Naive B cell (primary cell): ENCODE measurements at regions not wholly inside any gene's neighbourhood (a gene's known extent, or its start where the extent isn't known, plus 50 kb on each side); places are given as distances from the start of the nearest gene placed in this dataset.

Source experiments
- ATAC-seq, 2 donors: fragments of 150-1000 bp; cut with Tn5 transposase; 2 replicates each; pipeline ENCODE4 v1.10.0; 2021; ENCODE audit warnings: low read depth in 2 of 2, mild to moderate bottlenecking in 2 of 2, moderate library complexity in 2 of 2
- DNase-seq: peaks from one replicate; pipeline ENCODE4 v3.0.0; 2022
- H3K27ac Mint-ChIP-seq, 6 donors: one replicate each; pipeline ENCODE4 v1.8.0; 2020 to 2022; ENCODE audit warnings: mild to moderate bottlenecking in 6 of 6, mixed read lengths in 6 of 6, moderate library complexity in 5 of 6, inconsistent platforms in 2 of 6
- H3K27me3 Mint-ChIP-seq, 3 donors: one replicate each; pipeline ENCODE4 v1.8.0; 2021 to 2022; ENCODE audit warnings: mixed read lengths in 3 of 3, mild to moderate bottlenecking in 1 of 3
- H3K36me3 Mint-ChIP-seq, 2 donors: one replicate each; pipeline ENCODE4 v1.8.0; 2020 to 2022; ENCODE audit warnings: mixed read lengths in 2 of 2, inconsistent platforms in 1 of 2, mild to moderate bottlenecking in 1 of 2
- H3K4me1 Mint-ChIP-seq, 3 donors: one replicate each; pipeline ENCODE4 v1.8.0; 2020 to 2022; ENCODE audit warnings: mixed read lengths in 3 of 3, inconsistent platforms in 1 of 3, mild to moderate bottlenecking in 1 of 3, moderate library complexity in 1 of 3
- H3K4me3 Mint-ChIP-seq, 8 donors: one replicate each; pipeline ENCODE4 v1.8.0; 2020 to 2022; ENCODE audit warnings: mild to moderate bottlenecking in 8 of 8, mixed read lengths in 8 of 8, moderate library complexity in 8 of 8, inconsistent platforms in 2 of 8
- H3K9me3 Mint-ChIP-seq, 7 donors: one replicate each; pipeline ENCODE4 v1.8.0; 2020 to 2022; ENCODE audit warnings: mixed read lengths in 7 of 7, mild to moderate bottlenecking in 5 of 7, inconsistent platforms in 2 of 7, moderate library complexity in 1 of 7

DNA sequence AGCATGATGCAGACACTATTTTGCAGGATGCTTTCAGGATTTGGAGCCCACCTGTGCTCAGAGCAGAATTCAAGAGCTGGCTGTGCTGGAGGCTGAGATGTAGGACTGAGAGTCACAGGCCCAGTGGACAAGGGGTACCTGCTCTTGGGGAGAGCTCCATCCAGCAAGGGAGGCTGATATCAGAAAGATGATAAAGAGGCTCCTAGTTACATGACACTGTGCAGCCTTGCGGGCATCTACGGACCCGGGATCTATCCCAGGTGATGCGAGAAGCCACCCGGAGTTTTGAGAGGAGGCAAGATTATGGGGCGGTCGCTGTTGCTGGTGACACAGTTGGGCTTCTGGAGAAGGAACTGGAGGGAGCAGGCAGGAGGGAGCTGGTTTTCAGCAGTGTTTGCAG lies 579.0 kb downstream of the TBC1D22A start:
- no peak overlapping the region for H3K4me3 Mint-ChIP-seq
- peaks cover 0 to 8% of the 10 kb centered on the region in 2 donors for H3K36me3 Mint-ChIP-seq
- H3K4me1 Mint-ChIP-seq, result peaks cover 0 to 3% (median 0%) of the 10 kb centered on the region in 3 donors
- peaks cover 16 to 42% (median 34%) of the 10 kb centered on the region in 3 donors for H3K27me3 Mint-ChIP-seq
- no peak overlapping the region for H3K27ac Mint-ChIP-seq
- DNase-seq, result no peak
- ATAC-seq, result no peak
- peaks cover 0 to 5% (median 0%) of the 10 kb centered on the region in 7 donors for H3K9me3 Mint-ChIP-seq

DNA sequence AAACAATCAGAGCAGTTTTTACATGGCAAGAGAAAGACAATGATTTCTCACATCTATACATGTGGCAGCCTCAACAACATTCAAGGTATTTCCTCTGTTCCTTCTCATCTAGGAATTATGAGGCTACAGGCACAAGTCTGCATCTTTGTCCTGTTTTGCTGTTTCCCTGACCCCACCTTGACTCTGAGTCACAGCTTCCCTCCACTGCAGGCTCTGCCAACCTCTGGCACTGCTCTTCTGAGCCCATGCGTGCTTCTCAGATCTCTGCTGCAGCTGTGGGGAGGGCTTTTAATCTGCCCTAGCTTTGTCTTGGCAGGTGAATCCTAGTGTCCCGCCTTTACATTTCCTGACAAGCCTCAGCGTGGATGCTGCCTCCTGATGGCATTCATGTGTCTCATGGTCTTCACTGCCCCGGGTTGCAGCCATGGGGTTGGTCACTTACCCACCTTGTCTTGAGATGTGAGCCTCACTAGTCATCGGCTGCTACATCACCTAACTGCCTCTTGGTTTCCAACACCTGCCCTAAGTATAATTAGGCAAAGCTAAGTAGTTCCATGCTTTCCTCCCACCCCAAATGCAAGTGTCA lies 578.5 kb downstream of the TBC1D22A start:
- ATAC-seq (no peak), DNase-seq (no peak)
- Mint-ChIP-seq H3K36me3 (peaks cover 0 to 8% of the 10 kb centered on the region in 2 donors), H3K27ac (no peak overlapping the region), H3K4me1 (peaks cover 0 to 3% (median 0%) of the 10 kb centered on the region in 3 donors), H3K27me3 (peaks cover 19 to 42% (median 34%) of the 10 kb centered on the region in 3 donors), H3K4me3 (no peak overlapping the region), H3K9me3 (peaks cover 0 to 5% (median 4%) of the 10 kb centered on the region in 7 donors)

DNA sequence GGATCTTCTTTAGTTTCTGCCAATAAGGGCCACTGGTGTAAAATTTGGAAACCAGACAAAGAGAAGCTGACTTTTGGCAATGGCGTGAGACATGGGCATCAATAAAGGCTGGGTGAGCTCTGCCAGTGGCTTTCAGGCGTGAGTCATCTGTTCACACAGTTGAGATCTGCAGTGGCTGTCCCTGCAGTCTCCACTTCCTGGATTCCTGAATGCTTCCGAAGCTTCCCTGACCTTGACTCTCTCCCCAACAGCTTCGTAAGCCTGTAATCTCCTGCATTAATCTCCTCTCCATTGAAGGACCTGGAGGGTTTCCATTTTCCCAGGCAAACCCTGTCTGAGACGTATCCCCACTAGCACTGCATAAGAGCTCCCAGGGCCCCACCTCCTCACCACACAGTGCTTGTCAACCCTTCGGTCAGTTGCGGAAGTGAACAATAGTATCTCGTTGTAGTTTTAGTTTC lies 574.7 kb downstream of the TBC1D22A start:
- Mint-ChIP-seq H3K27me3 (peaks cover 14 to 22% (median 16%) of the 10 kb centered on the region in 3 donors), H3K9me3 (peaks cover 0 to 11% (median 7%) of the 10 kb centered on the region in 7 donors), H3K36me3 (no peaks in the 10 kb centered on the region), H3K27ac (peak overlapping the region in 1 of 6 donors; percentile 6), H3K4me3 (peak overlapping the region in 7 of 8 donors; percentile 5 to 82 (median 32)), H3K4me1 (peaks cover 0 to 3% (median 0%) of the 10 kb centered on the region in 3 donors)
- ATAC-seq, result no peak
- no peak for DNase-seq

DNA sequence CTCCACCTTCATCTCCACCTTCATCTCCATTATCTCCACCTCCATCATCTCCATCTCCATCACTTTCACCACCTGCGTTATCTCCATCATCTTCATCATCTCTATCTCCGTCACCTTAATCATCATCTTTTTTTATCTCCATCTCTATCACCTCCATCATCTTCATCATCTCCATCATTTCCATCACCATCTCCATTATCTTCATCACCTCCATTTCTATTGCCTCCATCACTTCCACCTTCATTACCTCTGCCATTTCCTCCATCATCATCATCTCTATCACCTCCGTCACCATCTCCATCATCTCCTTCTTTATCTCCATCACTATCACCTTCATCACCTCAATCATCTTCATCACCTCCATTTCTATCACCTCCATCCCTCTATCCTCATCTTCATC lies 573.5 kb downstream of the TBC1D22A start:
- H3K9me3 Mint-ChIP-seq, result peaks cover 0 to 11% (median 7%) of the 10 kb centered on the region in 7 donors
- peaks cover 2 to 19% (median 11%) of the 10 kb centered on the region in 3 donors for H3K27me3 Mint-ChIP-seq
- no peak overlapping the region for H3K27ac Mint-ChIP-seq
- peaks cover 0 to 3% (median 0%) of the 10 kb centered on the region in 3 donors for H3K4me1 Mint-ChIP-seq
- H3K4me3 Mint-ChIP-seq, result no peak overlapping the region
- H3K36me3 Mint-ChIP-seq, result no peaks in the 10 kb centered on the region
- DNase-seq, result no peak
- no peak for ATAC-seq

DNA sequence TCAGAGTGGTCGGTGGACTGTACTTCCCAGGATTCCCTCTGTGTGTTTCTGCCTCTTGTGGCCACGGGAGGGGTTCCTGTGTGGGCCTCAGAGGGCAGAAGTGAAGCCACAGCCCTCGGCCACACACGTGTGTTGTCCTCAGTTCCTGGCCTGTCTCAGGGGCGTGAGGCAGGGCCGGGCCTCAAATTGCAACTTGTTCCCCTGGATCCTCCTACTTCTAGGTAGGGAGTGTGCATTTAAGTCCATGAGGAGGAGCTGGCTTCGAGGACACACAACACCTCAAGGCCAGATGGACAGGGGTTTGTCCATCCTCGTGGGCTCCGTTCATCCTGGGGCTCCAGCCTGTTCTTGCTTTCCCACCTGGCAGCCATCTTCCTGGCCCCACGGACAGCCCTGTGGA lies 573.0 kb downstream of the TBC1D22A start:
- no peak overlapping the region for H3K4me3 Mint-ChIP-seq
- H3K27ac Mint-ChIP-seq, result no peak overlapping the region
- ATAC-seq (no peak), DNase-seq (no peak)
- H3K9me3 Mint-ChIP-seq, result peaks cover 0 to 11% (median 7%) of the 10 kb centered on the region in 7 donors
- peaks cover 0 to 3% (median 0%) of the 10 kb centered on the region in 3 donors for H3K4me1 Mint-ChIP-seq
- peaks cover 6 to 18% (median 10%) of the 10 kb centered on the region in 3 donors for H3K27me3 Mint-ChIP-seq
- H3K36me3 Mint-ChIP-seq, result no peaks in the 10 kb centered on the region

DNA sequence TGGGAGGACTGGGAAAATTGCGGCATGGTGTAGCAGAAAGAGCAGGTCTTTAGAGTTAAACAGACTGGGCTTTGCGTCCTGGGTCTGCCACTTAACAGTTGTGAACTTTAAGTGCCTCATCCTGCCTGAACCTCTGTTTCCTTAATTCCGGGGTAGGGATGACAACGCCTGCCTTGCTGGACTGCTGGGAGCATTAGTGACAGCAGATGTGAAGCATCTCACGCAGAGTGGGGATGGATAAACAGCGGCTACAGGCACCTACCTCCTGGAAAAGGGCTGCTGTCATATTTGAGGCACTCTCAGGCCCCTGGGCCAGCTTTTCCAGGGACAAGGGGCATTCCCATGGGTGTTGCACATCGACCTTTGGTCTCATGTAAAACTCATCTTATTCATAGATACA lies 572.2 kb downstream of the TBC1D22A start:
- Mint-ChIP-seq H3K27me3 (peaks cover 13 to 22% (median 14%) of the 10 kb centered on the region in 3 donors), H3K9me3 (peaks cover 0 to 11% (median 7%) of the 10 kb centered on the region in 7 donors), H3K27ac (no peak overlapping the region), H3K36me3 (no peaks in the 10 kb centered on the region), H3K4me3 (no peak overlapping the region), H3K4me1 (peaks cover 0 to 3% (median 0%) of the 10 kb centered on the region in 3 donors)
- DNase-seq (no peak), ATAC-seq (no peak)

DNA sequence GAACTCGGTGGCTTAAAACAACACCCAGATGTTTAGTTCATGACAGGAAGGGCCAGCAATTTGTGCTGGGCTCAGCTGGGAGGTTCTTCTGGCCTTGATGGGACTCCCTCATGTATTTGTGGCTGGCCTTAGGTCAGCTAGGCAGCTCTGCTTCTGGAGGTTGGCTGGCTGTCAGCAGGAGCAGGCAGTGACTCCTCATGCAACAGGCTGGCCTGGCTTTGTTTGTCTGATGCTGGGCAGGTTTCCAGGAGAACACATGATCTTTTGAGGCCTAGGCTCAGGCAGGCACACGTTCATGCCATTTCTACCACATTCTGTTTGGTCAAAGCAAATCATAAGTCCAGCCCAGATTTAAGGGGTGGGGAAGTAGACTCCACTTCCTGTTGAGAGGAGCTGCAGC lies 571.2 kb downstream of the TBC1D22A start:
- ATAC-seq, result no peak
- H3K9me3 Mint-ChIP-seq, result peaks cover 0 to 11% (median 7%) of the 10 kb centered on the region in 7 donors
- H3K4me1 Mint-ChIP-seq, result peaks cover 0 to 3% (median 0%) of the 10 kb centered on the region in 3 donors
- peak overlapping the region in 1 of 8 donors; percentile 12 for H3K4me3 Mint-ChIP-seq
- DNase-seq, result no peak
- no peaks in the 10 kb centered on the region for H3K36me3 Mint-ChIP-seq
- peaks cover 19 to 28% (median 24%) of the 10 kb centered on the region in 3 donors for H3K27me3 Mint-ChIP-seq
- H3K27ac Mint-ChIP-seq, result no peak overlapping the region

DNA sequence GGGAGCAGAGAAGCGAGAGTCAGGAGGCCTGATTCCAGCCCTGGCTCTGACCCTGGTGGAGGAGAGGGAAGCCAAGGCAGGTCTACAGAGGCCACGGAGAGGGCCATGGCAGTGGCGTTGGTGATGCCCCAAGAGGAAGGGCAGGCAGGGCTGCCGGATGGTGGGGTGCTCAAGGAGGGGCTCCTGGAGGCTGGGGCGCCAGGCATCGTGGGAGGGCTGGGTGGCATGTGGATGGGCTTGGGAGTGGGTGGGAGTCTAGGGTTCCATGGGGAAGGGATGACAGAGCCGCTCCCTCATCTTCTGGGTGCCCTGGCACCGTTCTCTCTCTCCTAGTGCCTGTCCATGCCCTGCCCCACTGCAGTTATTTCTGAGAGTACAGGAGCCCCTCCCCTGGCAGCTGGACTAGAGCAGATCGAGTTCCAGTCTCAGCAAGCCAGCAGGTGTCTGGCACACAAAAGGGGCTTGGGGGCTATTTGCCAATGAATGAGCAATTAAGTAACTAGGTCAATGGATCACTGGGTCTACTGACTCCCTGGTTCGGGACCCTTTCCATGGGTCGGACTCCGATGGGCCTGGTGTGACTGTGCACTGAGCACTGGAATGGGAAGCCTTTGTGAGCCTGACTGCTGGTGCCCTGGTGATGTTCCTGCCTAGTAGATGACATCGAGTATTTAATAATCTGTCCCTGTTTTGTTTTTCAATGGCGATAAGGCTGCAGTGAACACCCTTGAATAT lies 570.0 kb downstream of the TBC1D22A start:
- no peak overlapping the region for H3K27ac Mint-ChIP-seq
- ATAC-seq, result no peak
- peaks cover 0 to 3% (median 0%) of the 10 kb centered on the region in 3 donors for H3K4me1 Mint-ChIP-seq

DNA sequence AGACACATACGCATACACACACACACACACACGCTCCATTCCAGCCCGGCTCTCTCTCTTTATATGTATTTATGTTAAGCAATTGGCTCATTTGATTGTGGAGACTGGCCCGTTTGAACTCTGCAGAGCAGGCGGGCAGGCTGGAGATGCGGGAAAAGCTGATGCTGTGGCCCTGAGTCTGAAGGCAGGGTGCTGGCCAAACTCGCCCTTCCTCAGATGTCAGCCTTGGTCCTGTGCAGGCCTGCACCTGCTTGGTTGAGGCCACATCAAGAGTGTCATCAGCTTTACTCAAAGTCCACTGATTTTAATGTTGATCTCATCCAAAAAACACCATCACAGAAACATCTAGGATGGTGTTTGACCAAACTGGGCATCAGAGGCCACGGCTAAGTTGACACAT lies 569.3 kb downstream of the TBC1D22A start:
- no peaks in the 10 kb centered on the region for H3K36me3 Mint-ChIP-seq
- H3K4me1 Mint-ChIP-seq, result no peaks in the 10 kb centered on the region
- H3K9me3 Mint-ChIP-seq, result peaks cover 0 to 11% (median 7%) of the 10 kb centered on the region in 7 donors
- H3K27ac Mint-ChIP-seq, result no peak overlapping the region
- no peak for ATAC-seq
- H3K4me3 Mint-ChIP-seq, result no peak overlapping the region
- no peak for DNase-seq
- peaks cover 19 to 29% (median 27%) of the 10 kb centered on the region in 3 donors for H3K27me3 Mint-ChIP-seq

More for the DNA sequence above, 570.0 kb downstream of the TBC1D22A start:
- Mint-ChIP-seq H3K36me3 (no peaks in the 10 kb centered on the region), H3K4me3 (no peak overlapping the region), H3K27me3 (peaks cover 19 to 28% (median 27%) of the 10 kb centered on the region in 3 donors), H3K9me3 (peaks cover 0 to 11% (median 7%) of the 10 kb centered on the region in 7 donors)
- no peak for DNase-seq

DNA sequence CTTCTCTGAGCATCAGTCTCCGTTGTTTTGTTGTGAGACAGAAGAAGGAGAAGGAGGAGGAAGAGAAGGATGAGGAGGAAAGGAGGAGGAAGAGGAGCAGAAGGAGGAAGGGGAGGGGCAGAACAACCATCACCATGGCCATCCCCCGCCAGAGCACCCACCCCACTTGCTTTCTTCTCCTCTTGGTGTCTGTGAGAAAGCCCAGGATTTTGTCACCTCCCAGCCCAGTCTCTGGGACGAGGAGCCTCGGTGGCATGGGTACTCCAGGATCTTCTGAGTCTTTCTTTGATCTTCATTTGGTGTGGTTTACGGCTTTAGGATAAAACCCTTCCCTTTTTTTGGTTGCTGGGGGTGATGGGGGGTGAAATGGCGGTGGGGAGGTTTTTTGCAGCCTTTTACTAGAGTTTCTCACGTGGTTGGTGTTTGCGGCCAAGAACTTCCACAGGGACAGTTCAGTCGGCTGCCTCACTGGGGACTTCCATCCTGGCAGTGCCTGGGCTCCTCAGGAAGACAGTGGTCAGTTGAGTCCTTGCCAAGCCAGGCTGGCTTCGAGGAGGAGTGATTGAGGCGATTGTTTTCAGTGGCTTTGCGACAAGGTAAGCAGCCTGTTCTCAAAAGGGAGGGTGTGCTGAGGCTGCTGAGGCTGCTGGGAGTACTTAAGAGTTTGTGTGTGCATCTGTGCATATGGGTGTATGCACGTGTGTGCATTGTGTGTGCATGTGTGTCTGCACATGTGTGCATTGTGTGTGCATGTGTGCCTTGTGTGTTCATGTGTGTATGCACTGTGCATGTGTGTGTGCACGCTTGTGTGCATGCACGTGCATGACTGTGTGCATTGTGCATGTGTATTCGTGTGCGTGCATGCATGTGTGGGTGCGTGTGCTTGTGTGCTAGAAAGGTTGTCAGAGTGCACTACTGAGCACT lies 567.5 kb downstream of the TBC1D22A start:
- Mint-ChIP-seq H3K36me3 (no peaks in the 10 kb centered on the region), H3K27me3 (peaks cover 19 to 27% (median 23%) of the 10 kb centered on the region in 3 donors), H3K9me3 (peaks cover 0 to 8% (median 2%) of the 10 kb centered on the region in 7 donors), H3K4me1 (no peaks in the 10 kb centered on the region), H3K27ac (no peak overlapping the region), H3K4me3 (no peak overlapping the region)
- DNase-seq (no peak), ATAC-seq (no peak)

DNA sequence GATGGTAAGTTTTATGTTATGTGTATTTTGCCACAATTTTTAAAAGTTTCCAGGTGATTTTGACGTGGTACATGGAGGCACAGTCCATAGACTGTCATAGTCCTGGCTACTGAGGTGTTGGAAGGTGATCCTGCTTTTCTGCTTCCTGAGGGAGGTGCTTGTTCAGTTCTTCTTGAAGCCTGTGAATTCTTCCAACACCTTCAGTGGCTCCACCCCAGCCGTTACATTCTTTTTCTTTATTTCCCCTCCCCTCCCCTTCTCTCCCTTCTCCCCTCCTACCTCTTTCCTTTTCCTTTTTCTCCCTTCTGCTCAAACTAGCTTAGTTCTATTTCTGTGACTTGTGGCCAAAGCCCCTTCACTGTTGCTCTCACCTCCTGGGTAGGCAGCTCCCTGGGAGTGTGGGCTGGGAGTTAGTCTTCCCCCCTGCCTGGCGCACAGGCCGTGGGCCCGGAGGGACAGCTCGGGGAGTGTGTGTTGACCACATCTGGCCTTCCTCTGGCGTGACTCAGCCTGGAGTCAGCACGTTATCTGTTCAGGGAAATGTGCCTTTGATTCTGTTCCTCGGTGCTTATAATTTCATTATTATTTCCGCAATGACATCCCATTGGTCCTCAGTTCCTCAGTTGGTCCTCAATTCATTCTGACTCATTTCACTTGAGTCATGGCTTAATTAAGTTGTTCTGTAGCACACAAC lies 566.2 kb downstream of the TBC1D22A start:
- ATAC-seq (no peak), DNase-seq (no peak)
- Mint-ChIP-seq H3K4me3 (no peak overlapping the region), H3K27me3 (peaks cover 19 to 27% (median 23%) of the 10 kb centered on the region in 3 donors), H3K4me1 (no peaks in the 10 kb centered on the region), H3K27ac (no peak overlapping the region), H3K9me3 (peaks cover 0 to 8% (median 3%) of the 10 kb centered on the region in 7 donors), H3K36me3 (no peaks in the 10 kb centered on the region)

DNA sequence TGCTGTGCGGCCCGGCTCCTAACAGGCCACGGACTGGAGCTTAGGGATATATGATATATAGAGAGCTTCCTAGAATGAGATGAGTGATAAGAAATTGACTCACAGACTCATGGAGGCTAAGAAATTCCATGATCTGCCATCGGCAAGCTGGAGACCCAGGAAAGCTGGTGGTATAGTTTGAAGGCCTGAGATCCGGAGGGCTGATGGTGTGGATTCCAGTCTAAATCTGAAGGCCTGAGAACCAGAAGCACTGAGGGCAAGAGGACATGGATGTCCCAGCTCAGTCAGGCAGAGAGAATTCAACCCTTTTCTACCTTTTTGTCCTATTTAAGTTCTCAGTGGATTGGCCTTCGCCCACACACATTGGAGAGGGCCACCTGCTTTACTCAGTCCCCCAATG lies 564.8 kb downstream of the TBC1D22A start:
- no peak overlapping the region for H3K27ac Mint-ChIP-seq
- no peak for ATAC-seq
- H3K4me1 Mint-ChIP-seq, result no peaks in the 10 kb centered on the region
- no peak for DNase-seq
- H3K27me3 Mint-ChIP-seq, result peaks cover 25 to 27% (median 27%) of the 10 kb centered on the region in 3 donors
- peaks cover 0 to 11% (median 4%) of the 10 kb centered on the region in 7 donors for H3K9me3 Mint-ChIP-seq
- no peaks in the 10 kb centered on the region for H3K36me3 Mint-ChIP-seq
- H3K4me3 Mint-ChIP-seq, result no peak overlapping the region
